ENCODE measurements at regions not wholly inside any gene's neighbourhood (a gene's known extent, or its start where the extent isn't known, plus 50 kb on each side); places are given as distances from the start of the nearest gene placed in this dataset.

GRCh38 chr9:1454616-1455347 is 404.6 kb downstream of the DMRT2 start:
- no peaks in the 10 kb centered on the region for H3K4me1 ChIP-seq (ENCODE audit: control insufficient read depth in 1 of 2, insufficient read depth in 2 of 2, low read length in 2 of 2)
- H3K4me3 Mint-ChIP-seq: no peak overlapping the region
- no peaks in the 10 kb centered on the region for H3K27me3 Mint-ChIP-seq (ENCODE audit: low read depth in 3 of 3)
- peaks cover 0 to 6% (median 0%) of the 10 kb centered on the region in 7 donors for H3K9me3 Mint-ChIP-seq
- H3K79me2 ChIP-seq (ENCODE audit: insufficient read depth, low read length): no peaks in the 10 kb centered on the region
- no peaks in the 10 kb centered on the region for H3K36me3 ChIP-seq (replicated peaks in 1 of 2; ENCODE audit: control insufficient read depth in 1 of 2, insufficient read depth in 2 of 2, low read length in 2 of 2)
- no peaks in the 10 kb centered on the region for H3K9me3 ChIP-seq (replicated peaks in 1 of 2; ENCODE audit: control insufficient read depth in 1 of 2, insufficient read depth in 1 of 2, low read length in 2 of 2)
- 88% methylated on average over 3 of the region's 7 CpGs for WGBS (ENCODE audit: insufficient coverage)
- no peak overlapping the region for H3K4me3 ChIP-seq (replicated peaks in 1 of 3; ENCODE audit: low read depth in 2 of 3, low read length in 3 of 3)
- no peak for DNase-seq
- H3K9ac ChIP-seq (ENCODE audit: insufficient read depth, low read length, poor library complexity, severe bottlenecking): no peak overlapping the region
- no peak overlapping the region for H3K27ac ChIP-seq (ENCODE audit: low read depth in 1 of 2, low read length in 2 of 2)
- H3K36me3 Mint-ChIP-seq: no peaks in the 10 kb centered on the region
- no peak overlapping the region for H3K4me2 ChIP-seq (replicated peaks; ENCODE audit: extremely low read depth, low read length, poor library complexity, severe bottlenecking)
- H3K27me3 ChIP-seq (ENCODE audit: control insufficient read depth in 2 of 2, insufficient read depth in 2 of 2, low read length in 2 of 2): no peaks in the 10 kb centered on the region
- H3K27ac Mint-ChIP-seq: no peak overlapping the region
- no peaks in the 10 kb centered on the region for H3K4me1 Mint-ChIP-seq
- intact Hi-C loops (cut with micrococcal nuclease): no loop called here
- no peaks in the 10 kb centered on the region for H4K20me1 ChIP-seq (ENCODE audit: insufficient read depth, low read length)
- no peak overlapping the region for H2AFZ ChIP-seq (ENCODE audit: insufficient read depth, low read depth, low read length, poor library complexity, severe bottlenecking)
- TF ChIP-seq CTCF (IDR thresholded peaks at IDR 0.05): no peak

- Histone ChIP-seq H3K9ac (ENCODE audit: insufficient read depth, low read length, poor library complexity, severe bottlenecking) (no peak overlapping the region), H3K36me3 (replicated peaks in 1 of 2; ENCODE audit: control insufficient read depth in 1 of 2, insufficient read depth in 2 of 2, low read length in 2 of 2) (no peaks in the 10 kb centered on the region), H2AFZ (ENCODE audit: insufficient read depth, low read depth, low read length, poor library complexity, severe bottlenecking) (no peak overlapping the region), H3K9me3 (replicated peaks in 1 of 2; ENCODE audit: control insufficient read depth in 1 of 2, insufficient read depth in 1 of 2, low read length in 2 of 2) (no peaks in the 10 kb centered on the region), H3K27me3 (ENCODE audit: control insufficient read depth in 2 of 2, insufficient read depth in 2 of 2, low read length in 2 of 2) (no peaks in the 10 kb centered on the region), H4K20me1 (ENCODE audit: insufficient read depth, low read length) (no peaks in the 10 kb centered on the region), H3K27ac (ENCODE audit: low read depth in 1 of 2, low read length in 2 of 2) (no peak overlapping the region), H3K4me2 (replicated peaks; ENCODE audit: extremely low read depth, low read length, poor library complexity, severe bottlenecking) (no peak overlapping the region), H3K79me2 (ENCODE audit: insufficient read depth, low read length) (no peaks in the 10 kb centered on the region), H3K4me1 (ENCODE audit: control insufficient read depth in 1 of 2, insufficient read depth in 2 of 2, low read length in 2 of 2) (no peaks in the 10 kb centered on the region), H3K4me3 (replicated peaks in 1 of 3; ENCODE audit: low read depth in 2 of 3, low read length in 3 of 3) (no peak overlapping the region)
- TF ChIP-seq CTCF (IDR thresholded peaks at IDR 0.05): no peak
- H3K4me3 Mint-ChIP-seq: no peak overlapping the region
- peaks cover 0 to 2% (median 1%) of the 10 kb centered on the region in 3 donors for H3K27me3 Mint-ChIP-seq (ENCODE audit: low read depth in 3 of 3)
- H3K27ac Mint-ChIP-seq: no peak overlapping the region
- peaks cover 0 to 6% (median 0%) of the 10 kb centered on the region in 7 donors for H3K9me3 Mint-ChIP-seq
- DNase-seq: no peak
- intact Hi-C loops (cut with micrococcal nuclease): no loop called here
- no peaks in the 10 kb centered on the region for H3K4me1 Mint-ChIP-seq
- 100% methylated on average over 1 of the region's 4 CpGs for WGBS (ENCODE audit: insufficient coverage)
- H3K36me3 Mint-ChIP-seq: no peaks in the 10 kb centered on the region
Observed at GRCh38 chr9:1455766-1456165, 405.6 kb downstream of the DMRT2 start.

All from CD14-positive monocyte (primary cell).